HL-60 (cell line): ENCODE measurements at regions not wholly inside any gene's neighbourhood (a gene's known extent, or its start where the extent isn't known, plus 50 kb on each side); places are given as distances from the start of the nearest gene placed in this dataset.

ENCODE experiments used
- DNase-seq, 2 experiments: peaks; one replicate each; pipeline ENCODE4 v3.0.0-alpha.2; 2010 to 2020; ENCODE audit warnings: low read depth in 1 of 2, low spot score in 1 of 2
- H3K27ac ChIP-seq: fragments of 250-450 bp; sonication (Bioruptor Pico); replicated peaks from 2 replicates; pipeline ENCODE4 v1.5.1; 2020; ENCODE audit warnings: mild to moderate bottlenecking, moderate library complexity
- H3K27me3 ChIP-seq: fragments of 250-450 bp; sonication (Bioruptor Pico); 2 replicates; pipeline ENCODE4 v1.5.1; 2021; ENCODE audit warnings: mild to moderate bottlenecking, moderate library complexity; ENCODE audit not compliant: insufficient read depth, poor library complexity, severe bottlenecking
- H3K4me3 ChIP-seq: replicated peaks from 2 replicates; pipeline ENCODE4 v1.5.1; 2011; ENCODE audit warnings: mild to moderate bottlenecking, control low read depth, low read length; ENCODE audit not compliant: insufficient read depth
- CTCF ChIP-seq: IDR thresholded peaks from one replicate; pipeline ENCODE4 v1.5.1; 2011; ENCODE audit warnings: low read length, control low read depth, inconsistent platforms; ENCODE audit not compliant: insufficient read depth
- GABPA ChIP-seq: IDR thresholded peaks from 2 replicates; pipeline ENCODE4 v1.6.1; 2012; ENCODE audit warnings: low read depth
- POLR2AphosphoS5 ChIP-seq: IDR thresholded peaks from 2 replicates; pipeline ENCODE4 v1.6.1; 2012; ENCODE audit warnings: low read depth
- REST ChIP-seq: IDR thresholded peaks from 2 replicates; pipeline ENCODE4 v1.6.1; 2012; ENCODE audit warnings: low read depth; ENCODE audit not compliant: insufficient replicate concordance
- SPI1 ChIP-seq: IDR thresholded peaks from 2 replicates; pipeline ENCODE4 v1.6.1; 2012; ENCODE audit warnings: low read depth, mild to moderate bottlenecking, borderline replicate concordance

DNA sequence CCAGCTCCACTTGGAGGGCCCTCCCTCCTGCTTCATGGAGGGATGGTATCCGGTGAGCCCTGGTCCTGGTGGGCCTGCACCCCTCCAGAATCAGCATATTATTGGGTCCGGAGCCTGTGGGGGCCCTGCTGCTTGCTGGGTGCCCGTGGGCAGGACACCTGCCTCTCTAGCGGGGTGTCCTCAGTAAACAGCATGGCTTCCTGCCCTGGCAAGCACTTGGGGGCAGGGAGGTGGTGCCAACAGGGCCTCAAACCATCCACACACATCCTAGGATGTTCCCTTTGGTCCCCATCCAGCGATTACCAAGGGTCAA, 108.3 kb downstream of the CTTN start:
- no peak for DNase-seq
- Histone ChIP-seq H3K27ac (no peak overlapping the region), H3K4me3 (no peak overlapping the region), H3K27me3 (no peaks in the 10 kb centered on the region)
- TF ChIP-seq REST (no peak), CTCF (no peak), SPI1 (no peak), POLR2AphosphoS5 (no peak), GABPA (no peak)

DNA sequence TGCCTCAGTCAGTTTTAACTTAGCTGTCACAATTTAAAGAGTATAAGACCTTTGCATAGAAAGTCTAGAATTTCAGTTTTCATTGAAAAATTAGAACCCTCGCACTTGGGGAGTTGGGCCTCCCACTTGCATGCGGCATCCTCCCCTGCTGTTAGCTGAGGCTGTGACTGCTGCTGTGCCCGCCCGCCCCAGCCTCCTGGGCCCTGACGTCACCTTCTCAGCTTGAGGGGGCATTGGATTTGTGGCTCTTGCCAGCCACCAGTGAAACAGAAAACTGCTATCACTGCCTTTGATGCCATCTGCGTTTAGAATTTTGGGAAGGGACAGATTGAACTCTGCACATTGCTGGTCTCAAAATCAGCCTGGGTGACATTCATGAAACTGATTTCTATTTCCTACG, 108.7 kb downstream of the CTTN start:
- DNase-seq, result no peak
- Histone ChIP-seq H3K27ac (no peak overlapping the region), H3K4me3 (no peak overlapping the region), H3K27me3 (no peaks in the 10 kb centered on the region)
- TF ChIP-seq CTCF, result no peak

- H3K4me3 ChIP-seq, result no peak overlapping the region
- no peak overlapping the region for H3K27ac ChIP-seq
Observed at GRCh38 chr11:70507466-70508230, 109.3 kb downstream of the CTTN start.

More at GRCh38 chr11:70507466-70508230, 109.3 kb downstream of the CTTN start:
- H3K27me3 ChIP-seq, result no peaks in the 10 kb centered on the region
- no peak for DNase-seq
- no peak for TF ChIP-seq GABPA
- no peak for TF ChIP-seq CTCF
- no peak for TF ChIP-seq SPI1
- no peak for TF ChIP-seq POLR2AphosphoS5
- TF ChIP-seq REST, result no peak
